Esophagus muscularis mucosa (tissue), 4 donors: ENCODE measurements at regions not wholly inside any gene's neighbourhood (a gene's known extent, or its start where the extent isn't known, plus 50 kb on each side); places are given as distances from the start of the nearest gene placed in this dataset.

Source experiments
- DNase-seq: peaks from one replicate; pipeline ENCODE4 v3.0.0-alpha.2; 2017; ENCODE audit errors: extremely low spot score
- H3K27ac ChIP-seq, 4 donors: fragments of 200-600 bp; sonication (generic); replicated peaks in 1 of 4; 1 replicate in 3 of 4; 2 replicates in 1 of 4; pipeline ENCODE4 v1.5.1; 2016 to 2019; ENCODE audit warnings: mild to moderate bottlenecking in 1 of 4
- H3K27me3 ChIP-seq, 4 donors: fragments of 200-600 bp; sonication (generic); one replicate each; pipeline versions ENCODE4 v1.5.1 to v1.6.0; 2016 to 2019
- H3K36me3 ChIP-seq, 4 donors: fragments of 200-600 bp; sonication (generic); one replicate each; pipeline ENCODE4 v1.5.1; 2016 to 2019
- H3K4me1 ChIP-seq, 4 donors: fragments of 200-600 bp; sonication (generic); one replicate each; pipeline ENCODE4 v1.5.1; 2016 to 2019
- H3K4me3 ChIP-seq, 4 donors: fragments of 200-600 bp; sonication (generic); 1 replicate in 2 of 4; 2 replicates in 2 of 4; pipeline ENCODE4 v1.5.1; 2016 to 2019; ENCODE audit warnings: mild to moderate bottlenecking in 4 of 4, moderate library complexity in 1 of 4
- H3K9me3 ChIP-seq, 4 donors: fragments of 200-600 bp; sonication (generic); 1 replicate in 3 of 4; 2 replicates in 1 of 4; pipeline ENCODE4 v1.5.1; 2016 to 2019
- CTCF ChIP-seq, 3 experiments: fragments of 200-600 bp in 2 of 3; fragments of 450-650 bp in 1 of 3; sonication (generic) in 2 of 3; IDR thresholded peaks; one replicate each; pipeline ENCODE4 v1.5.1; 2017 to 2019; ENCODE audit warnings: antibody characterized with exemption in 3 of 3, mild to moderate bottlenecking in 2 of 3, moderate library complexity in 1 of 3
- EP300 ChIP-seq: sonication (generic); formaldehyde crosslinking; IDR thresholded peaks from one replicate; pipeline ENCODE4 v1.6.1; 2017; ENCODE audit warnings: antibody characterized with exemption
- POLR2A ChIP-seq: fragments of 450-650 bp; IDR thresholded peaks from one replicate; pipeline ENCODE4 v1.6.1; 2017; ENCODE audit warnings: antibody characterized with exemption, moderate library complexity, mild to moderate bottlenecking, low read depth
- POLR2AphosphoS5 ChIP-seq, 2 donors: sonication (generic); formaldehyde crosslinking; IDR thresholded peaks; one replicate each; pipeline ENCODE4 v1.6.1; 2017; ENCODE audit warnings: antibody characterized with exemption in 2 of 2
- WGBS: methylation state at CpG from one replicate; pipeline ENCODE4 v1.1.5; 2018; 5-methylcytosine and 5-hydroxymethylcytosine counted together
- intact Hi-C: fragments of 100-400 bp; cut with DNase I; formaldehyde crosslinking; loops from one replicate; pipeline ENCODE4 v1.15.1; 2023

GRCh38 chr14:34059925-34060650 is 109.2 kb upstream of the EGLN3 start:
- TF ChIP-seq CTCF (IDR thresholded peaks at IDR 0.05): peak; percentile 33 to 37 (median 35)
- peak; percentile 39 for TF ChIP-seq POLR2A
- peak; percentile 64 to 90 for TF ChIP-seq POLR2AphosphoS5 (IDR thresholded peaks at IDR 0.05)
- TF ChIP-seq EP300: no peak
- intact Hi-C loops: loop anchor here (5.0 kb wide), 1 partner anchor 108 kb away; the partner anchor contains the start of gene EGLN3

GRCh38 chr14:34059037-34059924 is 108.4 kb upstream of the EGLN3 start:
- Histone ChIP-seq H3K9me3 (no peaks in the 10 kb centered on the region), H3K36me3 (no peaks in the 10 kb centered on the region), H3K4me1 (peaks cover 11 to 27% (median 25%) of the 10 kb centered on the region in 4 donors), H3K27me3 (no peaks in the 10 kb centered on the region), H3K27ac (peak overlapping the region; percentile 89 to 91 (median 91)), H3K4me3 (peak overlapping the region; percentile 60 to 78 (median 64))
- WGBS: 85% methylated on average over 12 of the region's 16 CpGs
- peak; percentile 89 for DNase-seq
- TF ChIP-seq EP300 (no peak), POLR2A (no peak), CTCF (IDR thresholded peaks at IDR 0.05) (no peak), POLR2AphosphoS5 (IDR thresholded peaks at IDR 0.05) (no peak)
- intact Hi-C loops: no loop called here

More at GRCh38 chr14:34059925-34060650, 109.2 kb upstream of the EGLN3 start:
- DNase-seq: peak; percentile 91
- peak overlapping the region; percentile 60 to 78 (median 64) for H3K4me3 ChIP-seq
- no peaks in the 10 kb centered on the region for H3K9me3 ChIP-seq
- no peaks in the 10 kb centered on the region for H3K27me3 ChIP-seq
- peaks cover 19 to 32% (median 28%) of the 10 kb centered on the region in 4 donors for H3K4me1 ChIP-seq
- under 1% methylated on average over 21 of the region's 84 CpGs for WGBS
- no peaks in the 10 kb centered on the region for H3K36me3 ChIP-seq
- peak overlapping the region; percentile 89 to 91 (median 91) for H3K27ac ChIP-seq

- 90% methylated on average over 3 of the region's 3 CpGs for WGBS
- Histone ChIP-seq H3K9me3 (no peaks in the 10 kb centered on the region), H3K4me1 (peaks cover 9 to 27% (median 20%) of the 10 kb centered on the region in 4 donors), H3K27me3 (no peaks in the 10 kb centered on the region), H3K4me3 (no peak overlapping the region), H3K27ac (no peak overlapping the region), H3K36me3 (no peaks in the 10 kb centered on the region)
- no peak for TF ChIP-seq EP300
- DNase-seq: peak; percentile 29
- intact Hi-C loops: no loop called here
These were observed 107.6 kb upstream of the EGLN3 start for GRCh38 chr14:34058510-34058909.

GRCh38 chr14:34056046-34056445 is 105.2 kb upstream of the EGLN3 start:
- 75% methylated on average over 1 of the region's 1 CpG for WGBS
- Histone ChIP-seq H3K36me3 (no peaks in the 10 kb centered on the region), H3K9me3 (no peaks in the 10 kb centered on the region), H3K27me3 (no peaks in the 10 kb centered on the region), H3K4me3 (no peak overlapping the region), H3K27ac (no peak overlapping the region), H3K4me1 (peaks cover 13 to 34% (median 23%) of the 10 kb centered on the region in 4 donors)
- no peak for TF ChIP-seq EP300
- TF ChIP-seq POLR2AphosphoS5 (IDR thresholded peaks at IDR 0.05): no peak
- no peak for TF ChIP-seq CTCF (IDR thresholded peaks at IDR 0.05)
- no peak for TF ChIP-seq POLR2A
- intact Hi-C loops: no loop called here
- peak; percentile 60 for DNase-seq
